Head of caudate nucleus (tissue), 42 donors: ENCODE measurements at regions not wholly inside any gene's neighbourhood (a gene's known extent, or its start where the extent isn't known, plus 50 kb on each side); places are given as distances from the start of the nearest gene placed in this dataset.

ENCODE experiments used
- DNase-seq, 42 donors: peaks; one replicate each; pipeline versions ENCODE4 v3.0.0 to v3.0.0-alpha.2; 2020 to 2021; ENCODE audit warnings: mixed read lengths in 7 of 42
- intact Hi-C: fragments of 100-400 bp; cut with DNase I; formaldehyde crosslinking; loops from one replicate; pipeline ENCODE4 v1.15.0; 2022

DNA sequence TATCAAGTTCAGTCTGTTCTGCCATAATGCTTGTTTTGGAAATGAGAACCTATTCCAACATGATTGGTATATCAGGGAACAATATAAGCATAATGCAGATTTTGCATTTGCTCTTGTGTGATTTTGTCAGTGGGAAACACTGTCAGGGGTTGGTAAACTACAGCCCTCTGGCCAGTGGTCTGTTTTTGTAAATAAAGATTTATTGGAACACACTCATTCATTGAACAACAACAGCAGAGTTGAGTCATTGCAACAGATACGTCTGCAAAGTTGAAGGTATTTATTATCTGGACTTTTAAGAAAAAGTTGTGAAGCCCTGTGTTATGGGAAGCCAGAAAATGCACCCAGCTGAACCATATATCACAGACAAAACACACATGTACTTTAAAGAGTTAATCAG is 83.1 kb downstream of the MCFD2 start:
- intact Hi-C loops = no loop called here
- DNase-seq = no peak

DNA sequence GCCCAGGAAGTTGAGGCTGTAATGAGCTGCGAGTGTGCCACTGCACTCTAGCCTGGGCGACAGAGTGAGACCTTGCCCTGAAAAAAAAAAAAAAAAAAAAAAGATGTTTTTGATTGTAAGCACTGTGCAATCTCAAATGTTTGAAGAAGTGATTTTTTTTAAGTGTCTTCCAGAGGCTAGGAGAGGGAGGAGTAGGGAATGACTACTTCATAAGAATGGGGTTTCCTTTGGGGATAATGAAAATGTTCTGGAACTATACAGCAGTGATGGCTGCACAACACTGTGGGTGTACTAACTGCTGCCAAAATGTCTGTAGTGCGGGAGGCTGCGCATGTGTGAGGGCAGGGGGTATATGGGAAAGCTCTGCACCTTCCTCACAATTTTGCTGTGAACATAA is 83.7 kb downstream of the MCFD2 start:
- intact Hi-C loops = no loop called here
- peak in 2 of 42 donors; percentile 16 to 22 for DNase-seq

DNA sequence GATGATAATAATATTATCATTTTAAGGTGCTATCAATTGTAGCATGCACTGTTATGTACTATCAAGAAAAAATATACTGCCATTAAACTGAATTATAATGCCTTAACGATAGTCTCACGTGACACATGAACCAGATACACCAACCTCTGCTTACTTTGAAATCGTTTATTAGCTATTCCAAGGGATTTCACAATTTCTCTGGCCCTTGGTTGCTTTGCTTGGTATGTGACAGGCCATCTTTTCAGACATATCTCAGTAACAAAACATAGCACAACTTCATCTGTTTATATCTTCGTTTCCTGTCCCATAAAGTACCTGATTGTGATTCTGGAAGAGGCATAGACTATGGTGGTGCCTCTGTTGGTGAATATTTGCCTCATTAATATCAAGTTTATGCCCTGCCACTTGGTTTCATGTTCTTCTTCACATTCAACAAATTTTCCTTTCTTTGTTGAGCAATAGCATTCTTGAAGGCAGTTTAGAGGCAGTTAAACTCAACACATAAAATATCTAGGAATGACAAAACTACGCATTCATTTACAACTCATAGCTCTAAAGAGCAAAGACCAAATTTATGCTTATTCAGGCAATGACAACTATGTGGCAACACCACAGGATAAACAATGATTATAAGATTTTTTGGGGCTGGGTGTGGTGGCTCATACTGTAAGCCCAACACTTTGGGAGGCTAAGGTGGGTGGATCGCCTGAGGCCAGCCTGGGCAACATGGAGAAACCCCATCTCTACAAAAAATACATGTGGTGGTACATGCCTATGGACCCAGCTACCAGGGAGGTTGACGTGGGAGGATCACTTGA is 84.3 kb downstream of the MCFD2 start:
- peak in 3 of 42 donors; percentile 1 to 9 (median 1) for DNase-seq
- intact Hi-C loops = no loop called here

DNA sequence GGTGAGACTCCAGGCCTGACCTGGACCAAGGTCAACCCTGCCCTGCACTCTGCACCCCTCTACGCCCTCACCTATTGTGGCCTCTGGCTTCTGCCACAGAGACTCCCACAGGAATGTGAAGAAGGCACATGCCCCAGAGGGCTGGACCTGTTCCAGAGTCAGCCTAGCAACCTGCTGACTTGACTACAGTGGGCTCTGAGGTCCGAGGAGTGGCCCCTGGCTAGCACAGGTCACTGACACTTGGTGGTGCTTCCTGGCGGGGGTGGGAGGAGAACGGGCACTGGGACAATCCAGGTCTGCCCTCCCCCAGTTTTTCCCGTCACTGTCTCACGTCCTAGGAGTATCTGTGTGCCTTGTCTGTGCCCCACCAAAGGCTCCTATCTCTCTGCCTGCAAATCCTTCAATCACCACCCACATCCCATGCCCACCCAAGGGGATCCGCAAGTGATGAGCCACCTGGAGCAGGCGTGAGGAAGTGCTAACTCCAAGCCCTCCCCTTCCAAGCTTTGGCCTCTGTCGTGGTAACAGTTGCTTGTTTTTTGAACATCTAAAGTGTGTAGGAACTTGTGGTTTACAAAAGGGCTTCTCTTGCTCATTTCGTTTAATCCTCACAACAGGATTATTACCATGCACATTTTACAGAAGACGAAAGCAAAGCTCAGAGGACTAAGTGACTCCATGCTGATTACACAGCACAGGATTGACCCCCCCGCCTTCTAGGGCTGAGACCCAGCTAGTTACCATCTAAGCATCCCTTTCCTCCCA is 86.2 kb downstream of the MCFD2 start:
- peak in 1 of 42 donors; percentile 7 for DNase-seq
- intact Hi-C loops = no loop called here

DNA sequence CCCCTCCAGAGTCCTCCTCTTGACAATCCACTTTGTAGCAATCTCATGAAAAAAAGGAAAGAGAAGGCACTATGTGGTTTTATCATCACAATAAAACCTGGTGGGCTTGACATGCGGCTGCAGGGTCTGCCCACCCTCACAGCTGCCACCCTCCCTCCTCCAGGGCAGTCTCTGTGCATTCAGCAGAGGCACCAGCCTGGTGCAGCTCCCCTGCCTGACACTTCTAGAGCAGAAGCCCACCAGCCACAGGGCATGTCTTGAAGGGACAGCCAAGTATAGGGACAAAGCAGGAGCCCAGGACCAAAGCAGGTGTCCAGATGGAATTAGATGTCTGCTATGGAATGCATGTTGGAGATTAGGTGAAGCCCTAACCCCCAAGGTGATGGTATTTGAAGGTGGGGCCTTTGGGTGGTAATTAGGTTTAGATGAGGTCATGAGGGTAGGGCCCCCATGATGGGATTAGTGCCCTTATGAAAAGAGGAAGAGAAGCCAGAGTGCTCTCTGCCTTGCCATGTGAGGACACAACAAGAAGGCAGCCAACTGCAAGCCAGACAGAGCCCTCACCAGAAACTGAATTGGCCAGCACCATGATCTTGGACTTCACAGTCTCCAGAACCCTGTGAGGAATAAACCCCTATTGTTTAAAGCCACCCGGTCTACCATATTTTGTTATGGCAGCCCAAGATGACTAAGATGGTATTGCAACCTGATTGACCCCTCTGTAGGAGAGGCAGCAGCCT is 86.9 kb downstream of the MCFD2 start:
- DNase-seq = no peak
- intact Hi-C loops = no loop called here

DNA sequence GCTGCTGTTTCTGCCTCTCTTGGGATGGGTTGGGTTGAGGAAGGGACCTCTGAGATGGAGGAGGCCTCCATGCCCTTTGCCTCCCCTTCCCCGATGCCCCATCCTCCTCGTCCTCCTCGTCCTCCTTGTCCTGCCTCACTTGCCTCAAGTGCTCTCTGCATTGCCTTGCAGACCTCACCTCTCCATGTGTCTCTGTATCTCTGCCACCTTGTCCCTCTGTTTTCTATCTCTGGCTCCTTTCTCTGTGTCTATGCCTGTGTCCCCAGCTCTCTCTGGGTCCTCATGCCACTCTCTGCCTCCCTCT is 87.5 kb downstream of the MCFD2 start:
- peak in 1 of 42 donors; percentile 2 for DNase-seq
- intact Hi-C loops = no loop called here

DNA sequence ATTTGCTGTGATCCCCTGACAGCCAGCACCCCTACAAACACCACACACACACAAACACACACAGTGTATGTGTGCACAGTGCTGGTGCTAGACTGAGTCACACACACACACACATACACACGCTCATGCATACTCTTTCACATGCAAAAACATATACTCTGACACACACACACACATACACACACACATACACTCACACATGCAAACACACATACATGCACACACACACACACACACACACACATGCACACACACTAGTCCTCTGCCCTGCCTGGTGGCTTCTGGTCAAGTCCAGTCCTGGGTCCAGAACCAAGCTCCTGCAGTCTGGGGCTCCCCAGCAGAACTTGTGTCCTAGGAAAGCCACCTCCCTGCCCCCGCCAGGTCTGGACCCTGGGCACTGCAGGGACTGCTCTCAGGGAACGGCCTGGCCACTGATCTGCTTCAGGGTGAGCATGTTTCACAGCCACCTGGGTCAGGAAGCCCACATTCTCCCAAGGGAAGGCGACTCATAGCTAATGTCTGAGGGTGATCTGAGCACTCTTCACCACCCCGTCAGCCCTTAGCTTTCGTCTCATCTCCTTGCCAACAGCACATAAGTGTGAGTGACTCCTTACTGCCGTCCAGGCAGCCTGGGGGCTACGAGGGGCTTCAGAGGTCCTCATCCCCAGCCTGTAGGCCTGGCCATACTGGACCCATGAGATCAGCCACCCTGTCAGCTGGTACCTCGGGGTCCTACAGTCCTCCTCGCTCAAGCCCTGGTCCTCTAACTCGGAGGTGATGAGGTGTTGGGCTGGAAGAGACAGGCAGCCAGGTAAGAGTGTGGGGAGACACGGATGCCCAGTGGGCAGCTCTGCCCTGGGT is 88.1 kb downstream of the MCFD2 start:
- peak in 3 of 42 donors; percentile 1 to 14 (median 2) for DNase-seq
- intact Hi-C loops = no loop called here

DNA sequence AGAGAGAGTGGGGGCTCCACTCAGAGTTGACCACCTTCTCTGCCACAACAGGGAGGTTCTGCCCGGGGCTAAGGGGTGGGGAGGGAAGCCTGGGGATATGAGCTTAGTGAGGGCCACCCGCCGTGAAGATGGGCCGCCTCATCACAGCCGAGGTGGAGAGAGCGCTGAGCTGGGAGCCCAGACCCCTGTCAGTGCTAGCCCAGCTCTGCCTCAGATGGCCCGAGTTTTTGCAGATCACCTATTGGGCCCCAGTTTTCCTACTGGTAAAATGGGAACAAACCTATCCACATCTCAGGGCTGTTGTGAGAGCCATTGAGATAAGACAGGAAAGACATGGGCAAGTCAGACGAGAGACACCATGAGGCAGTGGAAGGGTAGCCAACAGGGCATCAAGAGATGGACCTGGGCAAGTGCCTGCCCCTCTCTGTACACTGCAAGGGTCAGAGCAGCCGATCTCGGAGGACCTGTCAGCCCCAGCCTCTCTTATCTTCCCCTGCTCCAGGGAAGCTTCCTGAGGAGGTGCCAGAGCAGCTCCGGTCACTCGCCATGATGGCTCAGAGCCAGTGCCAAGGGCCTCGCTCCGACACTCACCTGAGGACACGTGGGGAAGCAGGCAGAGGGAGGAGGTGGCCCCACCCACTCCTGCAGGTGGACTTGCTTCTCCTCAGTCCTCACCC is 88.9 kb downstream of the MCFD2 start:
- intact Hi-C loops = no loop called here
- peak in 3 of 42 donors; percentile 1 to 12 (median 6) for DNase-seq

DNA sequence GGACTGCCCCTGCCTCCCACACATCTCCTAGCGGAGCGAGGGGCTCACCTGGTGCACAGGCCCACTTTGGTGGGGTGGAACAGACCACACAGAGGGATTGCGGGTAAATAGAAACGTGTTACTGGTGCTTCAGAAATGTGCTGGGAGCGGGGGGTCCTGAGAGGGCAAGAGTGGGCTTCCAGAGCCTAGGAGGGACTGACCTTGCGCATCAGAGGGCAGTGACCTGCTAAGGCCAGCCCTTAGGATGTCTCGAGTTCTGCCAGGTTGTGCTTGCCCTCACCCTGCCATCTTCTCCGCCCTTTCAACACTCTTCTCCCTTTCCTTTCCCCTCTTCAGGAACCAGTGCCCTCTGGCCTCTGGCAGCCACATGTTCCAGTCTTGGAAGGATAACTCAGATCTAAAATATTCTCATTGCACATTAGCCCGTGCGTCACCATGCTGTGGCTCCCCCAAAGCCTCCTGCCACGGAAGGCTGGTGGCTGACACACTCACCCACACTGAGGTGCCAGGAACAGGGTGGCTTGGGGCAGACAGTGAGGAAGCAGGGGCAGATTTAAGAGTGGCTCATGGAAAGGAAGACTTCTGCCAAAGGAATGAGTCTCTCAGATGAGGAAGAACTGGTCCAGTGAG is 89.6 kb downstream of the MCFD2 start:
- intact Hi-C loops = no loop called here
- peak in 2 of 42 donors; percentile 5 to 12 for DNase-seq

DNA sequence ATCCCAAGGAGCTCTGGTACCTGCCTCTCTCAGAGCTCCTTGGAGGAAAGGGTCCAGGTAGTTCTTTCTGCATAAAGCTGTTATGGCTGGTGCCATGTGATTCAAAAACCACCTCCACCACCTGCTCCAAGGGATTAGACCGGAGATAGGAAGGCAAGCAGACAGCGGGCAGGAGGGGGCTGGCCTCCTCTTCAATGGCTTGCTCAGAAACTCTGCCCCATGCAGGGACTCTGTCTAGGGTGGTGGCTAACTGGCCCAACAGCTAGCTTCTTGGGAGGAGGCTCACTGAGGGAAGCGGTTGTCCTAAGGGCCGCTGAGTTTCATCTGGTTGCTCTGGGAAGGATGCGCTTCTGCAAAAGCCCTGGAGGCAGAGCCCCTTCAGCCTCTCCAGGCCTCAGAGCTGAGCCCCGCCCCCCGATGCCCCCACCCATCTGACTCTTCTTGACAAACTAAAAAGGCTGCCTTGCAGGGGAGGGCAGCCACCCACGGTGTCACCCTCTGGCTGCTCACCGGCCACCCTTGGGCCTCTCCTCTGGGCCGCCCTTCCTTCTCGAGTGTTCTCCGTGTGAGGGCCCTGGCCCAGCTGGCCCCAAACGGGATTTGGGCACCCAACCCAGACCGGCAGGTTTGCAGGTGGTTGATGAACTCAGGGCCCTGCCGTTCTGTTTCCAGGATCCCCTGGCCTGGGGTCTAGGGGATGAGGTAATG is 90.2 kb downstream of the MCFD2 start:
- intact Hi-C loops = no loop called here

DNA sequence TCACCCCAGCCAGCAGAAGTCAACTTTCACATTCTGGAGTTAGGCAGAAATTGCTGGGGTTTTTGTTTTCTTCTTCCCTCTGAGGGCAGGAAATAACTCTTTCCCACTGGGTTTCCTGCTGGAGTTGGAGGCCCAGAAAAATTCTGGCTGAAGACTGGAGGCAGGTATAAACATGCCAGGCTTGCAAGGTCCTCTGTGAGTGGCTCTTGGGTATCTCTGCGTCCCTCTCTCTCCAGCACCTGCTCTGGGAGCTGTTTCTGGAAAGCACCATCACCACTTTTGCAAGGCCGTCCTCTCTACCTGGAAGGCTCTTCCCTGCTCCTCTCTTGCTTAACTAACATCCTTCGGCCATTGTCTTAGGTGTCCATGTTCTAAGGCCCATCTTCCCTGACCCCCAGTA is 91.0 kb downstream of the MCFD2 start:
- intact Hi-C loops = no loop called here
- peak in 2 of 42 donors; percentile 3 to 4 for DNase-seq

More for the DNA sequence above, 90.2 kb downstream of the MCFD2 start:
- DNase-seq = peak in 3 of 42 donors; percentile 16 to 29 (median 22)

DNA sequence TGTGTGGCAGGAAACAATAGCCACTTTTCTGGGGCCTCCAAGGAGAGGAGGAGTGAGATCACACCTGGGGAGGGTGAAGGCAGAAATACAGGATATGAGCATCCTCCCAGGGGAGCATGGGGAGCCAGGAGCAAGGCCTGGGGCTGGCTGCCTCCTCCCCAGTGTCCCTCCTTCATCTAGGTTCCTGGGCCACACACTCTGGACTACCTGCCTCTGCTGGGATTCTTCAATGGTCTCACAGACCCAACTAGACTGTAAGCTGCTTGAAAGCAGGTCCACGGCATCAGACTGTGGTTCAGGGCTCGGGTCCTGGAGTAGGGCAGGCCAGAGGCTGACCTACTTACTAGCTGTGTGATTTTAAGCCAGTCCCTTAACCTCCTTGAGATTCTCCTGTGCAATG is 94.0 kb downstream of the MCFD2 start:
- peak in 2 of 42 donors; percentile 5 to 21 for DNase-seq
- intact Hi-C loops = no loop called here

DNA sequence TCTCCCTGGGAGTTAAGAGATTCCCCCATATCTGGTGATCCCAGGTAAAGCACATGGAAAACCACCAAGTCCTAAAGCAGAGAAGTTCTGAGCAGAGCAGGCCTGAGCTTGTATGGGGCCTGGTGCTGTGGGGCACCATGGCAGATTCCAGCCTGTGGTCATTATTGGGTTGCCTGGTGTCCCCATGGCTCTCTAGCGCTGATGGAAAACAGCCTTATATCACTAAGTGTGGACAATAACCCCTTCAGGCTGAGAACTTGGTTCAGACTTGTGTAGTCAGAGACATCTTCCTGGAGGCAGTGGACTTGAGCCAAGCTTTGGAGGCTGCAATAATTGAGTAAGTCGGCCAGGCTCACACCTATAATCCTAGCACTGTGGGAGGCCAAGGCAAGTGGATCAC is 96.8 kb downstream of the MCFD2 start:
- intact Hi-C loops = no loop called here
- DNase-seq = peak in 3 of 42 donors; percentile 3 to 16 (median 11)

DNA sequence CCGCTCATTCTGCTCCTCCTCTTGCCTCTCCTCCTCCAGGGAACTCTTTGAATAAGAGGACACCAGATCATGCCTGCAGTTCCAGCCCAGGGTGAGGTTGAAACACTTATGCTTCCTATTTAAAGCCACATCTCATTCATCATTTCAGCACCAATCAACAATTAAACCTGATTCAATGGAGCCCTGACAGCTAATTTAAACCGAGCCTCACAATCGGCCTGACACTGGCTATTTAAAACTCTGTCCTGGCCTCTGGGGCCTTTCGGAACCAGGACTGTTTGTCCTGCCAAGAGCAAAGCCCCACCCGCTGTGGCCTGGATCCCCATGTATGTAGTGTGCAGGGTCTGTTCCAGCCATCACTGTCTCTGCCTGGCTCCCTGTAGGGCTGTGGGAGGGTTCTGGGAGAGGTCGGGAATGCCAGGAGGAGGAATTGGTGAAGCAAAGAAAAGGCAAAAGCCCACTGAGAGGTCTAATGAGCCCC is 97.4 kb downstream of the MCFD2 start:
- intact Hi-C loops = no loop called here
- peak in 6 of 42 donors; percentile 9 to 45 (median 27) for DNase-seq

DNA sequence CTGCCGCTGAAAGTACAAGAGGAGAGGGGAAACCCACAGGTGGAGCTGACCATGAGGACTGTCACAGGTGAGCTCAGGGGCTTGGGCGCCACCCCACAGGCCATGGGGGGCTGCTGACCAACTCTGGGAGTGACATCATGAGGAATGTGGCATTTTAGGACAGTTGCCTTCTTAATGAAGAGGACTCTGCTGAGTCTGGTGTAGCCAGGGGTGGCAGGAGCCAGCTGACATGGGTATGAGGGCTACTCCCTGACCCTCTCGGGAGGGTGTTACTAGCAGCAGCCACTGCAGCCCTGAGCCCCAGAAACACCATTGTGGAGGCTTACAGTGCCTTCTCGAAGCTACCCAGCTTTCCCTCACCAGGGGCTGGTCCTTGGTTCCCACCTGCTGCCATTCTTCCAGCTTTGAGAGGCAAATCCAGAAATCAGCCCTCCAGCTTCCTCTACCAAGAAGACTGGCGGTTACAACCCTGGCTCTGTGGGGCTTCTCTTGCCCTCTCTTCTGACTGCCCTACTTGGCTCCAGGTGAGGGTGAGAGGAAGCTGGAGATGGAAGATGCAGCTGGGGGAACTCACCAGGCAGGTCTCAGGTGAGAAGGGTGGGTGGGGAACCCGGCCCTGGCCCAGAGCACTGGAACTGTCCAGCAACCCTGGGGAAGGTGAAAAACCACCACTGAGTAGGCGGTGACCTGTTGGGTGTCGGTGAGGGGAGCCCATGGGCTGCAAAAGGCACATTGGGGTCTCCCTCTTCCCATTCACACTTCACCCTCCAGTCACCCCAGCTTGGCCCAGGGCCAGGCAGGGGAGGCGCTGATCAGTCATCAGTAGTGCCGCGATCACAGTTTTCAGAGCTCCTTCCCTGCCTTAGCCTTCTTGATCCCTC is 98.5 kb downstream of the MCFD2 start:
- intact Hi-C loops = no loop called here
- DNase-seq = peak in 4 of 42 donors; percentile 6 to 28 (median 23)
